GM10266 (cell line): ENCODE measurements at regions not wholly inside any gene's neighbourhood (a gene's known extent, or its start where the extent isn't known, plus 50 kb on each side); places are given as distances from the start of the nearest gene placed in this dataset.
"Not testable (repeated sequence)": the region's sequence is repeated elsewhere in the genome, so short reads cannot be mapped to it uniquely, and the experiment has no call there.

Experiments
- DNase-seq: peaks from one replicate; pipeline ENCODE4 v3.0.0; 2012; ENCODE audit errors: extremely low spot score
- CTCF ChIP-seq: IDR thresholded peaks from 2 replicates; pipeline ENCODE4 v1.5.1; 2012; ENCODE audit warnings: mild to moderate bottlenecking, low read depth; ENCODE audit not compliant: control insufficient read depth, insufficient read depth; ENCODE audit errors: missing control alignments

- DNase-seq, result no peak
- no peak for TF ChIP-seq CTCF
Observed at GRCh38 chr15:84151205-84151931, 84.2 kb upstream of the GOLGA6L4 start.

GRCh38 chr15:84152381-84152979 is 83.1 kb upstream of the GOLGA6L4 start:
- not testable (repeated sequence) for DNase-seq

GRCh38 chr15:84153655-84154140 is 81.9 kb upstream of the GOLGA6L4 start:
- DNase-seq, result not testable (repeated sequence)

- DNase-seq, result not testable (repeated sequence)
Observed at GRCh38 chr15:84154314-84154713, 81.3 kb upstream of the GOLGA6L4 start.

- DNase-seq, result not testable (repeated sequence)
Observed at GRCh38 chr15:84154787-84155186, 80.8 kb upstream of the GOLGA6L4 start.

GRCh38 chr15:84155792-84156587 is 79.6 kb upstream of the GOLGA6L4 start:
- DNase-seq, result not testable (repeated sequence)

GRCh38 chr15:84156588-84156840 is 79.1 kb upstream of the GOLGA6L4 start:
- DNase-seq, result not testable (repeated sequence)

GRCh38 chr15:84157056-84157632 is 78.4 kb upstream of the GOLGA6L4 start:
- not testable (repeated sequence) for DNase-seq

- not testable (repeated sequence) for DNase-seq
Observed at GRCh38 chr15:84157857-84158256, 77.7 kb upstream of the GOLGA6L4 start.

GRCh38 chr15:84159346-84160269 is 76.0 kb upstream of the GOLGA6L4 start:
- not testable (repeated sequence) for DNase-seq

GRCh38 chr15:84164423-84165292 is 70.9 kb upstream of the GOLGA6L4 start:
- DNase-seq, result not testable (repeated sequence)

GRCh38 chr15:84170029-84170428 is 65.5 kb upstream of the GOLGA6L4 start:
- DNase-seq, result not testable (repeated sequence)

GRCh38 chr15:84173231-84173610 is 62.4 kb upstream of the GOLGA6L4 start:
- DNase-seq, result not testable (repeated sequence)
